Glomerular visceral epithelial cell (primary cell): ENCODE measurements at regions not wholly inside any gene's neighbourhood (a gene's known extent, or its start where the extent isn't known, plus 50 kb on each side); places are given as distances from the start of the nearest gene placed in this dataset.

ENCODE experiments used
- DNase-seq: peaks from one replicate; pipeline ENCODE4 v3.0.0-alpha.2; 2016; ENCODE audit errors: extremely low spot score

DNA sequence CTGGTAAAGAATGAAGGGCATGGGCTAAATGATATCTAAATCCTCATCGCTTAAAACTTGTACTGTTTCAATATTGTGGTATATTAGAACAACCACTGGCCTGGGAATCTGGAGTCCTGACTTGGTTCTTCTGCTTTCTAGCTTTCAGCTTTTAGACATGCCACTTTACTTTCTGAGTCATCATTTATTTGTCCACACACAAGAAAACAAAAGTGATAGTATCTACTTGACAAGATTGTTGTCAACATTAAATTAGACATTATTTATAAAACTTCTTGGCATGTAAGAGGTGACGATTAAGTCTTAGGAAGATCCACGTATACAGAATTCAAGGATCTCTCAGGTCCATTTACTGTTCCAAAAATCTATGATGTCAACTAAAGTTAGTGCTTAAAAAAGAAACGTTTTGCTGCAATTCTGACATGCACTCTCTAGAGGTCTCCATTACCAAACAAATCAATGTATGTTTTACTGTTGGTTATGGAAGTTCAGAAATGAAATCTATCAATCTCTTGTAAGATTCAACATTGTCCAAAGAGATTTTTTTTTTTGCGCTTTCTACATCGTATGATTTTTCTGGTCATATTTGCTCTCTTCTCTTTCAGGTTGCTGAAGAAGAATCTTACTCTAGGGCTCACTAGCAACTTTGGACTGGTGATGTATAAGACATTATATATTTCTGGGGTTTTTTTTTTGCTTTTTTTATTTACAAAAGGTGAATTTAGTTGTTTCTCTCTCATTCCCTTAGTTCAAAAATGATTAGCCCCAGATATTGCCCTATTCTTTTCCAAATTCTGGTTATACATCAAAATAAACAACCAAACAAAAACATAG, 53.6 kb upstream of the DYNC1I1 start:
- DNase-seq: no peak

DNA sequence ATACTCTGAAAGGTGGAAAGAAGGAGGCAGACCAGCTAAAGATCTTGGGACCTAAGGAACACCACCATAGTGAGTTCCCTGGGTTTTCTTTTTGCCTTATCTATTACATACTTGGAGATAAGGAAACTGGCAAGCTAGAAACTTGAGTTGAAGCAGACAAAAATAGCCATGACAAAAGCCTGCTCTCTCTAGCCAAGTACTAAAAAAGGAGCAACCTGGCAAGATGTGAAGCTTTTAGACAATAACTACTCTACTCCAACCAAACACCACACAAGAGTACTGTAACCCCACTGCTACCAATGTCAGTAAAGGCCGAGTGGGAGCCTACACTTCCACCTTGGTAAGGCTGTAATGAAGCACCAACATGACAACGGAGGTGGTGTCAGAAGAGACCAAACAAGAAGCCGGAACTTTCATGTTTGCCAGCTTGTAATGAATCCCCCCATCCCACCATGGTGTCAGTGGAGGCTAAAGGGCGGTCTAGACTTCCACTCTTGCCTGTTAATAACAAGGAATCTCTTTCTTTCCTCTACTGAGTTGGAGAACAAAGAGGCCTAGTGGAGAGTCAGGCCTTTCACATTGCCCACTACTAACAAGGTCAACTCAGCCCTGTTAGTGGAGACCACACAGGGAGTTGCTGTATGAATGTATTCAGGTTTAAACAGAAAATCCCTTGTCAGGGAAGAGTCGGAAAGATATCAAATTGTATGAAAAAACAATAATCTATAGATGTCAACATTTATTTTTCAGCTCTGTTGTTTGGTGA, 55.8 kb upstream of the DYNC1I1 start:
- DNase-seq: no peak

DNA sequence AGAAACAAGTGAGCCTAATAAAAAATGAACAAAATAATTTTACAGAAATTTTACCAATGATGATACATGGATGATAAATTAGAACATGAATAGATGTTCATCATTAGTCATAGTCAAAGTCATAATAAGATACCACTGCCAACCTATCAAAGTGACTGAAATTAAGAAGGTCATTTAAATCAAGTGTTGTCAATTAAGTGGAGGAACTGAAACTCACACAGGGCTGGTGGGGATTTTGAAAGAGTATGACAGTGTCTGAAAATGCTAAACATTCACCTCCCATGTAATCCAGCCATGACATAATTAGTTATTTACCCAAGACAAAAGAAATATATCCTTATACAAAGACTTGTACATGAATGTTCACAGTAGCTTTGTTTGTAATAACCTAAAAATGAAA, 57.1 kb upstream of the DYNC1I1 start:
- DNase-seq: no peak

DNA sequence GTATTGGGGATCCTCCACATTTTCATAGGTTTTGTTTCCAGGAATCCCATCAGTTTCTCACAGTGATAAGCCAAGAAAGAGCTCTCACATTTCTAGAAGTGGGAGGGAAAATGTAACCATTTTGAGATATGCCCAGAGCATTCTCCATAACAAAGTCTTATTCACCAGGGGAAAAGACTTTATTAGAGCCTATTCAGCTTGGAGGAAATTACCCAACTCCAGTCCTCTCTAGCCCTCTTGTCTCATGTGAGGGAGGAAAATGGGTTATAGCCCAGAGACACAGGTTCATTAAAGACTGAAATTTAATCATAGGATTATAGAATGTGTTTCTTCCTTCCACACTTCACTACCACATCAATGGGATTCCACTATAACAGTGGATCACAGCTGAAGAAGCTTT, 61.6 kb upstream of the DYNC1I1 start:
- no peak for DNase-seq

DNA sequence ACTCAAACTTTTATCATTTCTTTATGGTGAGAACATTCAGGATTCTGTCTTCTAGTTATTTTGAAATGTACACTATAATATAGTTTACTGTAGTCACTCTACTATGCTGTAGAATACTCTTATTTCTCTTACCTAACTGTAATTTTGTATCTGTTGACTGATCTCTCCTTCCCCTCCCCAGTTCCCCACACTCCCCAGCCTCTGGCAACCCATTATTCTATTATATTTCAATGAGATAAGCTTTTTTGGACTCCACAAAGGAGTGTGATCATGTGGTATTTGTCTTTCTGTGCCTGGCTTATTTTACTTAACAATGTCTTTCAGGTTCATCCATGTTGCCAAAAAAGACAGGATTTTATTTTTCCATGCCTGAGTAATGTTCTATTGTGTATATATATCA, 71.4 kb upstream of the DYNC1I1 start:
- no peak for DNase-seq

DNA sequence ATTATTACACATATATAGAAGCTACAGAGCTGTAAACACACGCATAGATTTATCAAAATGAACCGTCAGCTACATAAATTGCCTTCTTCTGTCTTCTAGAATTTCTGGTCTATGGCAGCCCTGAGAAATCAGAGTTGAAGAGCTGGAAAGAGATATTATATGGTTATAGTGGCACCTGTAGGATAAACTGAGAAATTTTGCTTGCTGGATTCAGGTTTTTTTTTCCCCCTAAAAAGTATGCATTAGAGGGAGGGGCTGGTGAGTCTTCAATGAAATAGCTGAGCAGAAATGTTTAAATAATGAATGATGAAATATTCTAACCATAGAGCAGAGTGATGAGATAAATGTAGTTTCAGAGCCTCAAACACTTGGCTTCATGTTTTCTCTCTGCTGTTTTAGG, 78.0 kb upstream of the DYNC1I1 start:
- no peak for DNase-seq

DNA sequence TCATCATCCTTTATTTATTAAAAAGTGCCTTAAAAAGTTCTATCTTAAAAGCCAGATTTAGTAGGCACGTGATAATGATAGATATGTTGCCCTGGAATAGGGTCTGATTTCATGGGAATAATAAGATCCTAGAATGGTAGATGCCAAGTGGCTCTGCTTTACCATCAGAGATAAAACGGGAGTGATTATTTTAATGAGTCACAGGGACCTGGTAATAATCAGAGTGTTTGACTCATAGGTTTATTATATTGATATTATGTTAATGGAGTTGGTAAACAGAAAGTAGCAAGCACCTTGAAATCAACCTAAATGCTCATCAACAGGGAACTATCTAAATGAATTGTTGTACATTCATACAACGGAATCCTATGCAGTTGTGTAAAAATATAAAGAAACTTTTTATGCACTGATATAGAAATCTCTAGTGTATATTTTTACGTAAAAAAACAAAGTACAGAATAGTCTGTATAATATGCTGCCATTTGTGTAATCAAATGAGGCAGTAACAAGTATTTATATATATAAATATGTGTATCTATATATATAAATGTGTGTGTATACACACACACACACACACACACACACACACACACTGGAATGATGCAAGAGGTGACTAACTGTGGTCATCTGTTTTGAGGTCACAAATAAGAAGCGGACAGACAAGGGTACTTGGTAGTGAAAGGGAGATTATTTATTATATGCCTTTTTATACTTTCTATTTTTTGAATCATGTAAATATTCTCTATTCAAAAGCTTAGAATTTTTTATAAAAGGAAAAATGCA, 78.6 kb upstream of the DYNC1I1 start:
- no peak for DNase-seq

DNA sequence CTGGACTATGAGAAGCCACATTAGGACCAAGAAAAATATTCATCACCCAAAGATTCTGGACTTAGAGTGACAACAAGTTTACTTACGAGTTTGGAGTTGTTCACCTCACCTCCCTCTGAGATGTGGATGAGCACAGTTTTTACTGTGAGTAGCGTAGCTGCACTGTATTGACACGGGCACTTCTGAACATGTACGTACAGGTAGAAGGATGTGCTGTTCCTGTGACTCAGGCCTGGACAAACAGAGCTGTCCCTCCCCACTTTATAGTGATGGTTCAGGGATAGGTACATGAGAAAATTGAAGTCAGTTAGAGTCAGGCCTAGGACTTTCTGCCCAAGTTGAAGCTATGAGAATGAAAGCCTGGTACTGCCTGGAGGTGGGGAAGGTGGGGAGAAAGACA, 80.9 kb upstream of the DYNC1I1 start:
- no peak for DNase-seq

DNA sequence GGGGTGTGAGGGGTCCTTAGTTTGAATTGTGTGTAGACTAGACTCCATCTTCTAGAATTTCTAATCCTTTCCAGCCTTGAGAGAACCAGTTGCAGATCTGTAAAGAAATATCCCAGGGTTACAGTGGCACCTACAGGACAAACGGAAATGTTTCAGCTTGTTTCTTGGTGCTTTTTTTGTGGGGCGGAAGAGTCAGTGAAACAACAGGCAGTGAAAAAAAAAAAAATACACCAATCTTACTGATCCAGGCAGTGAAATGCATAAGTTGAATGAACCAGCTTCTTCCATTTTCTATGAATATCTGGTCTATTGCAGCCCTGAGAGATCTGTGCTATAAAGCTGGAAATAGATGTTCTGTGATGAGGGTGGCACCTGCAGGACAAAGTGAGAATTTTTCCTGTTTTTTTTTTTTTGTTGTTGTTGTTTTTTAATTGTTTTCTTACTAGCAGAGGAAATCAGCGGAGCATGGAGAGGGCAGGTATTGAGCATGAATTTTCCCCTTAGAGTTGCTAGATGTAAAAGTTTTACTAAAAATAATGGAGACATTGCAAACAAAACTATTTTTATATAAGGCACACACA, 81.9 kb upstream of the DYNC1I1 start:
- peak; percentile 53 for DNase-seq

DNA sequence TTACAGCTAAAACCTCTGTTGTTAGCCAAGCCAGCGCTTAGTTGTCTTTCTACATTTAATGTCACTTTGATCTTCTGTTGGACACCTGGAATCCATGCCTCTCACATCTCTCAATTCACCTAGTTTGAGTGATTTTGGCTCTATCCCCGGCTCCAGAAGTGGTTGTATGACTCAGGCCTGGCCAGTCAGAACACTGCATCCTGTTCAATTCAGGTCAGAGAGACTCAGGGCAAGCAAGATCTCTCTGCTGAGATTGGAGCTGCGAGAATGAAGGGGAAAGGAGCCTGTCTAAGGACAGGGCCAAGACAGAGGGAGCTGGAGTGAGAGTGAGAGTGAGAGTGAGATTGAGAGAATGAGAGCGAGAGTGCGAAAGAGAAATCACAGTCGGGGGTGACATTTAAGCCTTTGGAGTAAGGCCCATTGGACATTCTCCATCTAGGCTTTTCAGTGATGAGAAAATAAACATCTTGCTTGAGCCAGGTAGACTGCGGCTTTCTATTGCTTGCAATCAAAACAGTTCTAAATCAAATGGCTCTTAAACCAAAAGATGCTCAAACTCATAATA, 83.3 kb upstream of the DYNC1I1 start:
- DNase-seq: no peak

DNA sequence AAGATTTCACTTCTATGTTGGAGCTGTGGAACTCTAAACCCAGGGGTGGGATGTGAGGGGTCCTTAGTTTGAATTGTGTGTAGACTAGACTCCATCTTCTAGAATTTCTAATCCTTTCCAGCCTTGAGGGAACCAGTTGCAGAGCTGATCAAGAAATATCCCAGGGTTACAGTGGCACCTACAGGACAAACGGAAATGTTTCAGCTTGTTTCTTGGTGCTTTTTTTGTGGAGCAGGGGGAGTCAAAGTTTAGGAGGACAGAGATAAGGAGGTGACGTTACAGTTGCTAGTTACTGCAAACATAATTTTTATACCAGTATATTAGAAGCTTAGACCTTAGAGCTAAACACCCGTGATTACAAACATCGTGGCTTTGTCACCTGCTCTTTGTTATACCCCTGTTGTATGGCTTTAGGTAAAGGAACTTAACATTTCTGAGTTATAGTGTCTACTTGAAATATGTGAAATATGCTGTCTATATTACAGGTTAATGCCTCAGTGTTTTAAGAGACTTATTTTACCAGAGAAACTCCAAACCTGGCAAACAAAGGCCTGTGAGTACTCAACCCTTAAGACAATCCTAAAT, 84.5 kb upstream of the DYNC1I1 start:
- peak; percentile 21 for DNase-seq

DNA sequence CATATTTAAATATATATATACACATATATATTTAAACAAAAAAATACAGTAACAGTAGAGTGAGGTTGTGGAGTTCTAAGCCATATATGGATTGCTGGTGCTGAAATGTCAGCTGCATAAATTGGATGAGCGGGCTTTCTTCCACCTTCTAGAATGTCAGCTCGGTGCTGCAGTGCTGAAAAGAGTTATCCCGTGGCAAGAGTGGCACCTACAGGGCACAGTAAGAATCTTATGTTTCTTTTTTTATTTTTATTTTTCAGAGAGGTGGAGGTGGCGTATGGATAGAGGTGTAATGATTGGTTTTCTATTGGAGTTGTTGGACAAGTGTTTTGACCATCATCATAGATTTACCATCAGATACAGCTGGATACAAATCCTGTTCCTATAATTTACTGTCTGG, 86.2 kb upstream of the DYNC1I1 start:
- peak; percentile 58 for DNase-seq

DNA sequence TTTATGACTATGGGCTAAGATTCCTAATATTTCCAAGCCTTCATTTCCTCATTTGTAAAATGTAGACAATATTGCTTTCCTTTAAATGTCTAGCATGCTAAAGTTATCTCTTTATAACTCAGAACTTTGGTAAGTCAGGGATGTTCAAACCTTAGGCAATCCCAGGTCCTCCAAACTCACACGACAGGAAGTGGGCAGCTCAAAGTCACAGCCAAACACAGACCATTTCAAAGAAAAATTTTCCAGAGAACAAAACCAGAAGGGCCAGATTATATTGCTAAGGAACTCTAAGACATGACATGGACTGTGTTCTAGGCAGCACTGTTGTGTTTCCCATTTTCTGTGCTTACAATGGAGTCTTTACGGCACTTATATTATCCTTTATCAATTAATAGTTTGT, 87.8 kb upstream of the DYNC1I1 start:
- DNase-seq: no peak

DNA sequence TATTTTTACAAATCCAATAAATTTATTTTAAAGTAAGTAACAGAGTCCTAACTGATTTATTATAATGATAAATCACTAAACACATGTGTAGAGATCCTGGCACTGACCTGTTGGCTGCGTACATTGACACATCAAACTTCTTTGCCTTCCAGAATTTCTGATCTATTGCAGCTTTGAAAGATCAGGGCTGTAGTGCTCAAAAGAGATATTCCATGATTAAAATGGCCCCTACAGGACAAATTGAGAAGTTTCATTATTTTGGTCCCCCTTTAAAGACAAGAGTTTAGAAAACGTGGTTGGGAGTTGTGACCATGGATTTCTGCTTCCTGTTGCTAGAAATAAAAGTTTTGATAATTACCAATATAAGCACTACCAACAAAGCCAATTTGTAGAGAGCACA, 87.7 kb upstream of the PDK4 start:
- DNase-seq: peak; percentile 21

DNA sequence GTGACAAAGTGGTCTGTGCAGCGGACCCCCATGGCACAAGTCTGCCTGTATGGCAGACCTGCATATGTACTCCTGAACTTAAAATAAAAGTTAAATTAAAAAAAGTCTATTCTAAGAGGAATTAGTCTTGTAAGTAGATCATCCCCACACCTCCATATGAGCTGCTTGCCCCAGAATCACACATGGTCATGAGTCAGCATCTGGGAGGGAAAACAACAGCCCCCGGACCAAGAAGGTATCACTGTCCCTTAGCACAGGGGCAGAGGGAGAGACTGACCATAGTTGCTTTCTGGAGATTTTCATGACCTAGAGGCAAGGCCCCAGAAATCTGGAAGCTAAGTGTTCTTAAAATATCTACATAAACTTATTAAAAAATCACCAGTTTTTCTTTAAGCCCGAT, 86.6 kb upstream of the PDK4 start:
- no peak for DNase-seq

DNA sequence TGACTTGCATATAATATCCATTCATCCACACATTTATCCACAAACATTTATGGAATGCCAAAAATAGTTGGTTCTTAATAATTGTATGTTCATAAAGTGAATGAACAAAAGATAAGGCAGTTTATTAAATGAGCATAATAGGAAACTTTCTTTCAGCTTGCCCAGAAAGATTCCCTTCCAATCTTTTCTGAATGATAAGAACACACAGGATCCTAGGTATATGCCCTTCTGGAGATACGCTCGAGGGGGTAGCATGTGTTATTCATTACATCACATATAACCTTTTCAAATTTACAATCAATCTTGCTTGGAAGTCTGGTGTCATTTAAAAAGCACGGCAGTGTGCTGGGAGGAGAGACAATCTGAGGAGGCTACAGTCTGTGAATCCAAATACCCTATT, 80.4 kb upstream of the PDK4 start:
- no peak for DNase-seq

DNA sequence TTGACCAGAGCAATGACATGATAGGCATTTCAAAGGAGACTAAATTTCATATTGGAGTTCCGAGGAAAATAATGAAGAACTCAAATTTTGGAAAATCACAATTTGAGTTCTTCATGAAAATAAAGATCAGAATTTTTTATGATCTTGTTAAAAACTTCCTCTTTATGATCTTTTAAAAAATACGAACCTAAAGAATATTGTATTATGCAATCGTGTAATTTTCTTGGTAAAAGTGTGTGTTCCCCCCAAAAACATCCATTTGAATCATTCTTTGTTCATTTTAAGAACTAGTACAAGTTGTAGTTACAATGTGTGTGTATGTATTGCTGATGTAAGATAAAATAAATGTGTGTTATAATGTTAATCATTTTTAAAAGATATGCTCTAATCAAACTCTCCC, 79.3 kb upstream of the PDK4 start:
- no peak for DNase-seq

DNA sequence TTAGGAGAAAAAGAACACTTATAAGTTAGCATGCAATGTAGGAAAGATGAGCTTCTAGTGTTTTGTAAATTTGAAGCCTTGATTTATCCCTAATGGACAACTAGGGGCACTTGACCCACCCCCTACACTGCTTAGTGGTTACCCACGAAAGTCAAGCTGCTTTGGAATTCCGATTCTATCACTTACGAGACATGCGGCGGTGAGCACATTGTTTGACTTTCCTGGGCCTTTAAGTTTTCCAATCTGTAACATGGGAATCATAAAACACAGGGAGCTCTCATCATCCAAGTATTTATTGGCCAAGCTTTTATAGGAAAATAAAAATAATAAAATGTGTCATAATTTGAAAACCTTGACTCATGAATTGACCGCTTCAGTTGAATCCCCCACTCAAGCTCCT, 78.7 kb upstream of the PDK4 start:
- no peak for DNase-seq

DNA sequence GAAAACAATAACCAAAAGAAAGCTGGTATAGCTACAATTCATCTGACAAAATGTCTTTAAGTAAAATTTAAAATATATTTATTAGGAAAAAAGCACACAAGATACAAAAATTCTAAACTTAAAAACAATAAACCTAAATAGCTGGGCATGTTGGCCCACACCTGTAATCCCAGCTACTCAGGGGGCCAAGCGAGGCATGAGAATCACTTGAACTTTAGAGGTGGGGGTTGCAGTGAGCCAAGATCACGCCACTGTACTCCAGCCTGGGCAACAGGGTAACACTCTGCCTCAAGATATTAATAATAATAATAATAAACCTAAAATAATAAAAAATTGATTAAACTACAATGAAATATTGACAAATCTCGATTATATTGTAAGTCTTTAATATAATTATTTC, 77.8 kb upstream of the PDK4 start:
- DNase-seq: no peak

DNA sequence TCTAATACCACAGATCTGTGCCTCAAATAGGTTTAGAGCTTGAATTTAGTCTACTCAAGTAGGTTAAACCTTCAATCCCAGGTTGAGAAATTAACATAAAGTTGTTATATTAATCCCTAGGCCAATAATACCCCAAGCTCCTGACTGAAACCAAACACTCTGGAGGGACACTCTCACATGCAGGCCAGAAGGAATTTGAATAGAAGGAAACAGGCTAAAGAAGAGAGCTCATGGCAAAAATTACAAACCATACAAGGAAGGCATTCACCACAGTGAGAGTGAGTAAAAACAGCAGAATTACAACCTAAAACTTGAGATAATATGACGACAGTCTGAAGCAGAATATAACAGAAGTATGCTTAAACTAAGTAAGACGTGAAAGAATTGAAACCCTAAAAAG, 76.1 kb upstream of the PDK4 start:
- DNase-seq: no peak

DNA sequence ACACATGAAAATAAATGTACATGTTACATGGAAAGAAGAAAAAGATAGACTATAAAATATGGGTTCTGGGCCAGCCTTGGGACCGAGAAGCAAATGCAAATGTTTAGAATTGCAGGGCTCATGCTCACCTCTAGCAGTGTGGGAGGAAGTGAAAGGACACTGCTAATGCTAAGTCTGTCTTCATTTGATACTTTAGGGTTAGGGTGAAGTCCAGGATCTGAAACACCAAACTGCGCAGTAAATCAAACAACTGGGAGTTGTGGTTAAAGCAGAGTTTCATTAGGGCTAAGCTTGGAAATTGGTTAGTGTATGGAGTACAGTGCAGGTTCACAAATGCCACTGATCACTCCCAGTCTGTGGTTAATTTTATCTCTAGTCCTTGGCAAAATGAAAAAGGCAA, 73.2 kb upstream of the PDK4 start:
- DNase-seq: no peak
